HG03457 (cell line): ENCODE measurements at regions not wholly inside any gene's neighbourhood (a gene's known extent, or its start where the extent isn't known, plus 50 kb on each side); places are given as distances from the start of the nearest gene placed in this dataset.
"Not testable (repeated sequence)": the region's sequence is repeated elsewhere in the genome, so short reads cannot be mapped to it uniquely, and the experiment has no call there.

ENCODE experiments used
- ATAC-seq: cut with Tn5 transposase; IDR thresholded peaks from one replicate; pipeline ENCODE4 v1.9.1; 2021; ENCODE audit warnings: moderate number of reproducible peaks; ENCODE audit not compliant: unreplicated experiment

- ATAC-seq = no peak
These were observed 210.6 kb upstream of the ZNF608 start for GRCh38 chr5:124957063-124957462.

GRCh38 chr5:124960266-124960665, 213.8 kb upstream of the ZNF608 start:
- no peak for ATAC-seq

GRCh38 chr5:124961521-124961920, 215.1 kb upstream of the ZNF608 start:
- no peak for ATAC-seq

GRCh38 chr5:124962111-124962510, 215.7 kb upstream of the ZNF608 start:
- no peak for ATAC-seq

GRCh38 chr5:124962735-124963134, 216.3 kb upstream of the ZNF608 start:
- ATAC-seq = no peak

- ATAC-seq = no peak
These were observed 216.9 kb upstream of the ZNF608 start for GRCh38 chr5:124963236-124963919.

GRCh38 chr5:124966741-124967140, 220.3 kb upstream of the ZNF608 start:
- not testable (repeated sequence) for ATAC-seq

- not testable (repeated sequence) for ATAC-seq
These were observed 223.9 kb upstream of the ZNF608 start for GRCh38 chr5:124970381-124970780.

GRCh38 chr5:124972703-124973102, 226.3 kb upstream of the ZNF608 start:
- no peak for ATAC-seq

- ATAC-seq = no peak
These were observed 227.2 kb upstream of the ZNF608 start for GRCh38 chr5:124973661-124974060.

GRCh38 chr5:124976086-124976485, 229.6 kb upstream of the ZNF608 start:
- no peak for ATAC-seq

GRCh38 chr5:124979251-124979650, 232.8 kb upstream of the ZNF608 start:
- ATAC-seq = no peak

- ATAC-seq = peak; percentile 85
These were observed 233.9 kb upstream of the ZNF608 start for GRCh38 chr5:124980163-124980941.

GRCh38 chr5:124981901-124982300, 235.5 kb upstream of the ZNF608 start:
- ATAC-seq = no peak

- ATAC-seq = no peak
These were observed 239.7 kb upstream of the ZNF608 start for GRCh38 chr5:124986170-124986569.

GRCh38 chr5:124986667-124987066, 240.2 kb upstream of the ZNF608 start:
- no peak for ATAC-seq

- ATAC-seq = not testable (repeated sequence)
These were observed 241.3 kb upstream of the ZNF608 start for GRCh38 chr5:124987786-124988185.

- ATAC-seq = no peak
These were observed 244.3 kb upstream of the ZNF608 start for GRCh38 chr5:124990723-124991122.

GRCh38 chr5:124995421-124995820, 249.0 kb upstream of the ZNF608 start:
- ATAC-seq = no peak

GRCh38 chr5:124996023-124996763, 249.8 kb upstream of the ZNF608 start:
- no peak for ATAC-seq

GRCh38 chr5:124996764-124997077, 250.3 kb upstream of the ZNF608 start:
- ATAC-seq = no peak
